ENCODE measurements at regions not wholly inside any gene's neighbourhood (a gene's known extent, or its start where the extent isn't known, plus 50 kb on each side); places are given as distances from the start of the nearest gene placed in this dataset.
"Not testable (repeated sequence)": the region's sequence is repeated elsewhere in the genome, so short reads cannot be mapped to it uniquely, and the experiment has no call there.

DNA sequence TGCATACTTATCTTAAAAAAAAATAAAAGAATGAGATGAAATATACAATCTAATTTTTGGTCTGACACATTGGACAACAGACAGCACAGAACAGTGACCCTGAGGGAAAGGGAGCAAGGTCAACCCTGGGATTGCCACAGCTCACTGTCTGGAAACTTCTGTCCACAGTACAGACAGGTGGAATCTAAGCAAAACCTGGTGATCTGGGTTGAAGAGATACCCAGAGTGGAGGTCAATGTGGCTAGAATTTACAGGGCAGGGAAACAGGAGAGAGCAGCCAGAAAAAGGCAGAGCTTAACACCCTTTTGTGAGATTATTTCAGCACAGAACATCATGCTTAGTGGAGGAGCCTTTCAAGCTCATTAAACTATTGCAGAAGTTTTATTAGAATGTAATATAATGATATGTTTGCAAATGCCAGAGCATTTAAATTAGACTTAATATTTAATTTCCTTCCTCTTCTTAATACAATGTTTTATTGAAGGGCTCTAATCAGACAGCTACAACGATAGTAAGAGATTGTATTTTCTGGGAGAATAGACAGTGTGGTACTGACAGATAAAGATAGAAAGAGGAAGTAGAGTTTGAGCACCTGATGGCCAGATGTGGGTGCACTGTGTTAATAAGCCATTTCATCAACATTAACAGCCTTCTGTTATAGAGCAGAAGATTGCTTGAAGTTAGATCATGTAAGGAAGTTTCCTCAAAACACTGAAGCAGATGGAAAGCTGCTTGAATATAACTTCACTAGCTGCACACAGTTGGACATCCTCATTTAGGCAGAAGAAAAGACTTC, 309.4 kb downstream of the HGF start:
- intact Hi-C loops (cut with DNase I, micrococcal nuclease) = no loop called here
- Histone ChIP-seq H3K4me3 (no peak overlapping the region), H3K4me1 (ENCODE audit: low read depth) (no peaks in the 10 kb centered on the region), H3K9me3 (no peaks in the 10 kb centered on the region), H3K36me3 (ENCODE audit: low read depth) (no peaks in the 10 kb centered on the region)
- ATAC-seq (no peak), DNase-seq (no peak)
- TF ChIP-seq, protein P1, sequence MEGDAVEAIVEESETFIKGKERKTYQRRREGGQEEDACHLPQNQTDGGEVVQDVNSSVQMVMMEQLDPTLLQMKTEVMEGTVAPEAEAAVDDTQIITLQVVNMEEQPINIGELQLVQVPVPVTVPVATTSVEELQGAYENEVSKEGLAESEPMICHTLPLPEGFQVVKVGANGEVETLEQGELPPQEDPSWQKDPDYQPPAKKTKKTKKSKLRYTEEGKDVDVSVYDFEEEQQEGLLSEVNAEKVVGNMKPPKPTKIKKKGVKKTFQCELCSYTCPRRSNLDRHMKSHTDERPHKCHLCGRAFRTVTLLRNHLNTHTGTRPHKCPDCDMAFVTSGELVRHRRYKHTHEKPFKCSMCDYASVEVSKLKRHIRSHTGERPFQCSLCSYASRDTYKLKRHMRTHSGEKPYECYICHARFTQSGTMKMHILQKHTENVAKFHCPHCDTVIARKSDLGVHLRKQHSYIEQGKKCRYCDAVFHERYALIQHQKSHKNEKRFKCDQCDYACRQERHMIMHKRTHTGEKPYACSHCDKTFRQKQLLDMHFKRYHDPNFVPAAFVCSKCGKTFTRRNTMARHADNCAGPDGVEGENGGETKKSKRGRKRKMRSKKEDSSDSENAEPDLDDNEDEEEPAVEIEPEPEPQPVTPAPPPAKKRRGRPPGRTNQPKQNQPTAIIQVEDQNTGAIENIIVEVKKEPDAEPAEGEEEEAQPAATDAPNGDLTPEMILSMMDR (IDR thresholded peaks at IDR 0.05) = no peak

DNA sequence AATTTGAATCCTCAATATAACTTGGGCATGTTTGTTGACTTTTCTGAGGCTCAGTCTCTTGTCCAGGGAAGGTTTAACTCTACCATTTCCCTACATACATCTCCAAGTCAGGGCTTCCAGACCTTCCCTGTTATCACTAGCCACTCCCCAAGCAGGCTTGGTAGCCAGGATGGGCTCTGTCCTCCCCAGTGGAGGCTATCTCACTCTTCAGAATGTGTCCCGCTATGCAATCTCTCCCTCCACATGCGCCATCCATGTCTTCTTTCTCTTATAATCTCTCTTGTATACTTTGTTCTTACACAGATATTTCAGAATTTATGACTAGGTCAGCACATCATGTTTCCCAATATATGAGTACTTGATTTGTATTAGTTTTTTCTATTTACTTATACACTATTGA, 310.4 kb downstream of the HGF start:
- TF ChIP-seq, protein P1 (IDR thresholded peaks at IDR 0.05) = no peak
- intact Hi-C loops (cut with DNase I, micrococcal nuclease) = loop anchor here in 1 of 2 donors (5.0 kb wide), 1 partner anchor 762 kb away; no protein-coding TSS in a partner anchor
- H3K4me1 ChIP-seq (ENCODE audit: low read depth) = no peaks in the 10 kb centered on the region

DNA sequence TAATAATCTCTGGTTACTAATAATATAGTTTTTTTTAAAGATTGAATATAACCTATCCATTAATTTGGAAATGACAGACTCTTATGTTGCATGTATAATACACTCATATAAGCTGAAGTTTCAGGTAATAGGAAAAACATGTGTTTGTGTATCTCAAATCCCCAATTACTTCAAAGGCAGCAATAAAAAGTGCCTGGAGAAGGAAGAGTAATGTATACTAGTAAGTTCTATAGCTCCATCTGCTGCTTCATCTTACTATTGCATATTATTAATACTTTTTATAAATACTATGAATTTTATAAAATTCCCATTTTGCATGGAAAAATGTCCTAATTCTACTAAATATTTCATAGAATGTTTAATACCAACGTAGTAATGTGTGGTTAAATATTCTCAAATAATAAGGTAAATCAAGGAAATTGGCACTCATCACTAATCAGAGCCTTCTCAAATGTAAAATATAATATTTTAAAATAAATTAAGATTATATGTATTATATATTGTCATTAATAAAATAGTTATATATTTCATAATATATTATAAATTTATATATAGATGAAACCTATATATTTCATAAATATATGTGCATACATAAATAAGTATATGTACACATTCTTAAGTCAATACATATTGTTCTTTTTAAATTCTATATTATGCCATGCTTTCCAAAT, 311.9 kb downstream of the HGF start:
- Histone ChIP-seq H3K36me3 (ENCODE audit: low read depth) (no peaks in the 10 kb centered on the region), H3K9me3 (no peaks in the 10 kb centered on the region), H3K4me3 (no peak overlapping the region), H3K4me1 (ENCODE audit: low read depth) (no peaks in the 10 kb centered on the region)
- intact Hi-C loops (cut with DNase I, micrococcal nuclease) = loop anchor here in 1 of 2 donors (5.0 kb wide), 1 partner anchor 761 kb away; no protein-coding TSS in a partner anchor
- DNase-seq (no peak), ATAC-seq (no peak)
- TF ChIP-seq, protein P1 (IDR thresholded peaks at IDR 0.05) = no peak

More for the DNA sequence above, 310.4 kb downstream of the HGF start:
- no peak for ATAC-seq
- Histone ChIP-seq H3K36me3 (ENCODE audit: low read depth) (no peaks in the 10 kb centered on the region), H3K4me3 (no peak overlapping the region), H3K9me3 (no peaks in the 10 kb centered on the region)
- no peak for DNase-seq

DNA sequence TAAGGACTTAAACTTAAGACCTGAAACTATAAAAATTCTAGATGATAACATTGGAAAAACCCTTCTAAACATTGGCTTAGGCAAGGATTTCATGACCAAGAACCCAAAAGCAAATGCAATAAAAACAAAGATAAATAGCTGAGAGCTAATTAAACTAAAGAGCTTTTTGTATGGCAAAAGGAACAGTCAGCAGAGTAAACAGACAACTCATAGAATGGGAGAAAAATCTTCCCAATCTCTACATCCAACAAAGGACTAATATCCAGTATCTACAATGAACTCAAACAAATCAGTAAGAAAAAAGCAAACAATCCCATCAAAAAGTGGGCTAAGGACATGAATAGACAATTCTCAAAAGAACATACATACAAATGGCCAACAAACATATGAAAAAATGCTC, 316.1 kb downstream of the HGF start:
- H3K4me1 ChIP-seq (ENCODE audit: low read depth); intact Hi-C loops (cut with DNase I, micrococcal nuclease); H3K36me3 ChIP-seq (ENCODE audit: low read depth); DNase-seq; H3K9me3 ChIP-seq; H3K4me3 ChIP-seq; ATAC-seq: not testable (repeated sequence)

DNA sequence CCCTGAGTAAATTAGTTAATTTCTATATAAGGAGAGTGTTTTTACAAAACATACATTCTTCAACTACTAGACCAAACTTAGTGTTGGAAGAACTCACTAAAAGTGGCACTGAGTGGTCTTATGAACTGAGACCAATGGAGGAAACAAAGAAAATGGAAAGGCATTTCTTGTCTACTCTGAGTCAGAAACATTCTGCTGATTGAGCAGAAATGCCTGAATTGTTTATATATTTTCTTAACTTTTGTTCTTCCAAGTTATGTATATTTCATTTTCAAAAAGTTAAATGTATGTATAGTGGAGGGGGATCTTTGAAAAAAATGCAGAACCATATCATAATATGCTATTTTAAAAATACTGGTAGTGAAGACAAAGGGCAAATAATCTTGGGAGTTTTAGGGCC, 320.7 kb downstream of the HGF start:
- DNase-seq = no peak
- no peak for ATAC-seq
- TF ChIP-seq, protein P1 (IDR thresholded peaks at IDR 0.05) = no peak
- Histone ChIP-seq H3K9me3 (no peaks in the 10 kb centered on the region), H3K36me3 (ENCODE audit: low read depth) (no peaks in the 10 kb centered on the region), H3K4me3 (no peak overlapping the region), H3K4me1 (ENCODE audit: low read depth) (no peaks in the 10 kb centered on the region)
- intact Hi-C loops (cut with DNase I, micrococcal nuclease) = loop anchor here in 1 of 2 donors (5.0 kb wide), 1 partner anchor 532 kb away; the partner anchor contains the start of gene SEMA3C
